ENCODE measurements at regions not wholly inside any gene's neighbourhood (a gene's known extent, or its start where the extent isn't known, plus 50 kb on each side); places are given as distances from the start of the nearest gene placed in this dataset.

DNA sequence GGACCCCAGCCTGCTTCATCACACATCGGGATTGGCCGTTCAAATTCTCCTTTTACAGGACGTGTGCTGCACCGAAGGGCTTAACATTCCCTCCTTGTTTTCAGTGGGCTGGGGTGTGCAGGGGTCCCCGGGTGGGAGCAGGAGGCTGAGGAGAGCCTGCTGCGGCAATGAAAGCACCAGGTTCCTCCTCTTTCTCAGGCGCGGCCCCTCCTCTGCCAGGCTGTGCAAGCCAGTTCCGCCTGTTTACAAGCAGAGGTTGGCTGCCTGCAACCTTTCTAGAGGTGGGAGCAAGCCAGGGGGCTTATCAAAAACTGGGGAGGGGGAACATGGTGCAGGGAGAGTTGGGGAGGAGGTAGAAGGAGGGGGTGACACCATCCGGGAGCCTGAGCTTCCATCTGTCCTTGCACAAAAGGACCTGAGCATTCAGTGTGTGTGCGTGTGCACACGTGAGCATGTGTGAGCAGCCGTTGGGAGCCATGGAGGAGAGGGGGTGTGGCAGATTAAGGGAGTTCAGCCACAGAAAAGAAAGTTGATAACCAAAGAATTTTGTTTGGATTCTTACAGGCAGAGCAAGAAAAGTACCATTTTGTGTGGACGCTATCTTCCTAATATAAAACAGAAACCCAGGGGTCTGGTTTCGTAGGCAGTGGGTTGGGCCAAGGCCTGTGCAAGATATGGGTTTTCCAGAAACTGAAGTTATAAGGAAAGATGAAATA lies 108.8 kb upstream of the RFLNA start:
- Histone ChIP-seq H3K27ac (ENCODE audit: insufficient read length, low read depth, low read length) (no peak overlapping the region), H3T11ph (ENCODE audit: low read length) (no peak overlapping the region), H3K4me2 (ENCODE audit: insufficient read depth, insufficient read length, low read length) (no peak overlapping the region), H3K14ac (ENCODE audit: insufficient read depth, low read length) (no peak overlapping the region), H2BK20ac (ENCODE audit: low read depth, low read length, poor library complexity, severe bottlenecking) (no peak overlapping the region), H2BK5ac (ENCODE audit: insufficient read length, low read length) (no peak overlapping the region), H3K79me1 (ENCODE audit: insufficient read depth, low read depth, low read length, poor library complexity, severe bottlenecking) (no peaks in the 10 kb centered on the region), H3K56ac (ENCODE audit: insufficient read length, low read depth, low read length) (no peak overlapping the region), H3K23me2 (ENCODE audit: insufficient read length, low read depth, low read length, poor library complexity, severe bottlenecking) (no peaks in the 10 kb centered on the region), H2BK12ac (ENCODE audit: insufficient read length, low read depth, low read length) (no peak overlapping the region), H2BK120ac (ENCODE audit: low read depth, low read length, poor library complexity, severe bottlenecking) (no peak overlapping the region), H3K4ac (ENCODE audit: low read depth, low read length) (no peak overlapping the region), H2AFZ (ENCODE audit: low read length) (no peak overlapping the region), H4K20me1 (ENCODE audit: control insufficient read depth, insufficient read depth, insufficient read length) (no peaks in the 10 kb centered on the region), H3K23ac (ENCODE audit: insufficient read length, low read depth, low read length) (no peak overlapping the region), H3K9me3 (ENCODE audit: control insufficient read depth, low read depth, low read length) (no peaks in the 10 kb centered on the region), H4K91ac (ENCODE audit: insufficient read length, low read depth, low read length) (no peak overlapping the region), H4K5ac (ENCODE audit: insufficient read length, low read depth, low read length) (no peak overlapping the region), H2BK15ac (ENCODE audit: low read depth, low read length) (no peak overlapping the region), H3K9ac (ENCODE audit: extremely low read depth, insufficient read length, low read length) (no peak overlapping the region), H3K4me1 (ENCODE audit: insufficient read depth, low read length) (peaks cover 4% of the 10 kb centered on the region; the same call in 1 of the 2 replicates), H2AK5ac (ENCODE audit: insufficient read length, low read length) (no peak overlapping the region), H3K79me2 (ENCODE audit: insufficient read depth, low read length) (no peaks in the 10 kb centered on the region), H3K18ac (ENCODE audit: insufficient read length, low read depth, low read length) (no peak overlapping the region), H3K27me3 (ENCODE audit: insufficient read depth, low read length) (no peaks in the 10 kb centered on the region), H4K8ac (replicated peaks; ENCODE audit: insufficient read length, low read depth, low read length) (no peak overlapping the region)
- no peak overlapping the region for H3K4me3 Mint-ChIP-seq
- peaks cover 3% of the 10 kb centered on the region; the same call in 1 of the 2 replicates for H3K27me3 Mint-ChIP-seq (ENCODE audit: low read depth)
- TF ChIP-seq, protein P1, sequence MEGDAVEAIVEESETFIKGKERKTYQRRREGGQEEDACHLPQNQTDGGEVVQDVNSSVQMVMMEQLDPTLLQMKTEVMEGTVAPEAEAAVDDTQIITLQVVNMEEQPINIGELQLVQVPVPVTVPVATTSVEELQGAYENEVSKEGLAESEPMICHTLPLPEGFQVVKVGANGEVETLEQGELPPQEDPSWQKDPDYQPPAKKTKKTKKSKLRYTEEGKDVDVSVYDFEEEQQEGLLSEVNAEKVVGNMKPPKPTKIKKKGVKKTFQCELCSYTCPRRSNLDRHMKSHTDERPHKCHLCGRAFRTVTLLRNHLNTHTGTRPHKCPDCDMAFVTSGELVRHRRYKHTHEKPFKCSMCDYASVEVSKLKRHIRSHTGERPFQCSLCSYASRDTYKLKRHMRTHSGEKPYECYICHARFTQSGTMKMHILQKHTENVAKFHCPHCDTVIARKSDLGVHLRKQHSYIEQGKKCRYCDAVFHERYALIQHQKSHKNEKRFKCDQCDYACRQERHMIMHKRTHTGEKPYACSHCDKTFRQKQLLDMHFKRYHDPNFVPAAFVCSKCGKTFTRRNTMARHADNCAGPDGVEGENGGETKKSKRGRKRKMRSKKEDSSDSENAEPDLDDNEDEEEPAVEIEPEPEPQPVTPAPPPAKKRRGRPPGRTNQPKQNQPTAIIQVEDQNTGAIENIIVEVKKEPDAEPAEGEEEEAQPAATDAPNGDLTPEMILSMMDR (conservative IDR thresholded peaks at IDR 0.05), result no peak
- H3K27ac Mint-ChIP-seq, result no peak overlapping the region
- H3K36me3 Mint-ChIP-seq (ENCODE audit: insufficient read depth in 1 of 3, low read depth in 3 of 3), result no peaks in the 10 kb centered on the region
- H3K9me3 Mint-ChIP-seq, result no peaks in the 10 kb centered on the region
- no peak for DNase-seq
- H3K4me1 Mint-ChIP-seq, result peaks cover 27 to 30% of the 10 kb centered on the region in 2 experiments
- no CpG with 5 or more reads among the region's 15 CpGs for WGBS (ENCODE audit: extremely low coverage, insufficient read length, low lambda C conversion rate)

All from H9 (cell line).